PC-9 (cell line): ENCODE measurements at regions not wholly inside any gene's neighbourhood (a gene's known extent, or its start where the extent isn't known, plus 50 kb on each side); places are given as distances from the start of the nearest gene placed in this dataset.

Source experiments
- CTCF ChIP-seq: fragments of 200-600 bp; sonication (generic); conservative IDR thresholded peaks from 2 replicates; pipeline ENCODE4 v1.6.1; 2017; ENCODE audit warnings: mixed run types, antibody characterized with exemption, mild to moderate bottlenecking, moderate library complexity
- EZH2 ChIP-seq: fragments of 200-600 bp; sonication (generic); IDR thresholded peaks from 2 replicates; pipeline ENCODE4 v1.8.0; 2017; ENCODE audit warnings: antibody characterized with exemption, low read depth

GRCh38 chr4:160652790-160653189, 1511.0 kb downstream of the FSTL5 start:
- TF ChIP-seq CTCF (no peak), EZH2 (no peak)
